Transverse colon (tissue), 3 donors: ENCODE measurements at regions not wholly inside any gene's neighbourhood (a gene's known extent, or its start where the extent isn't known, plus 50 kb on each side); places are given as distances from the start of the nearest gene placed in this dataset.

ENCODE experiments used
- CTCF ChIP-seq, 5 experiments: fragments of 200-600 bp in 3 of 5; fragments of 450-650 bp in 2 of 5; sonication (generic) in 3 of 5; IDR thresholded peaks; 1 replicate in 2 of 5; 2 replicates in 3 of 5; pipeline ENCODE4 v1.5.1; 2016 to 2017; ENCODE audit warnings: antibody characterized with exemption in 5 of 5, inconsistent platforms in 3 of 5, mild to moderate bottlenecking in 2 of 5, moderate library complexity in 1 of 5
- EP300 ChIP-seq: sonication (generic); formaldehyde crosslinking; IDR thresholded peaks from one replicate; pipeline ENCODE4 v1.6.1; 2017; ENCODE audit warnings: antibody characterized with exemption, low read depth
- POLR2A ChIP-seq: fragments of 450-650 bp; IDR thresholded peaks from one replicate; pipeline ENCODE4 v1.6.1; 2016; ENCODE audit warnings: antibody characterized with exemption, mild to moderate bottlenecking, moderate library complexity

GRCh38 chr13:103734837-103735236 lies 668.6 kb upstream of the SLC10A2 start:
- no peak for TF ChIP-seq EP300
- no peak for TF ChIP-seq CTCF (IDR thresholded peaks at IDR 0.05)
- no peak for TF ChIP-seq POLR2A
